NOMO-1 treated with dmso at 0.1 percent for 144 hours (cell line): ENCODE measurements at regions not wholly inside any gene's neighbourhood (a gene's known extent, or its start where the extent isn't known, plus 50 kb on each side); places are given as distances from the start of the nearest gene placed in this dataset.
"Not testable (repeated sequence)": the region's sequence is repeated elsewhere in the genome, so short reads cannot be mapped to it uniquely, and the experiment has no call there.

Source experiments
- DNase-seq: peaks from one replicate; lab custom pipeline; 2025; ENCODE audit not compliant: unreplicated experiment; lab: John Stamatoyannopoulos, UW

DNA sequence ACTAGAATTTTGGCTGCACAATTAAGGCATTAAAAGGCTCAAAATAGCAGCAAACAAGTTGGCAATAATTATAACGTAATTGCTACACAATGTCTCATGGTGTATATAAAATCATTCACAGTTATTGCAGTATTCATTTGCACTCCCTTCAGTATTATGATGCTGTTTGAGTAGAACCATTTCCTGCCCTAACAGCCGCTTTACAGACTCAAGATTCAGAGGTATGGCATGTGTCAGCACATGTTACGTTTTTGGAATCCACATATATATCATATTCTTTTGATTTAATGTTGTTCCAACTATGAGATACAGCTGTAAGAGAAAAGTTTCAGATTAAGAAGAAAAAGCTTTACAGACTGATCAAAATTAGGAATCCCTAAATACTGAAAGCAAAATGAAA lies 56.3 kb upstream of the NCKAP5 start:
- no peak for DNase-seq

GRCh38 chr2:133627741-133628140 lies 59.5 kb upstream of the NCKAP5 start:
- no peak for DNase-seq

DNA sequence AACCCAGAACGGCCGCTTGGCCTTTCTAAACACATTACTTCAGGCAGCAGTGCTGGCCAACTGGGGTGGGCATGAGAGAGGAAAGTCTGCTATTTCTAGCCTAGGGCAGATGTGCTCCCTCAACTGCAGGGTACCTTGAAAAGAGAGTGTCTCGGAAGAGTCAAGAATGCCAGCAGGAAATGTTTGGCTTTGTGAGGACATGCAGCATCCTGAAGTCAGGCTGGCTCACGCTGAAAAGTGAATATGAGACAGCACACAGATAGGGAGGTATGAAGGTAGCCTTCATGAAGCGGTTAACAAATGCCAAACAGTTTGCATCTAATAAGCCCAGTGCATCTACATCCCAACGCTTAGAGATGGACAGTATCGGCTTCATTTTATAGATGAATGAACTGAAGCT lies 65.0 kb upstream of the NCKAP5 start:
- DNase-seq = no peak

DNA sequence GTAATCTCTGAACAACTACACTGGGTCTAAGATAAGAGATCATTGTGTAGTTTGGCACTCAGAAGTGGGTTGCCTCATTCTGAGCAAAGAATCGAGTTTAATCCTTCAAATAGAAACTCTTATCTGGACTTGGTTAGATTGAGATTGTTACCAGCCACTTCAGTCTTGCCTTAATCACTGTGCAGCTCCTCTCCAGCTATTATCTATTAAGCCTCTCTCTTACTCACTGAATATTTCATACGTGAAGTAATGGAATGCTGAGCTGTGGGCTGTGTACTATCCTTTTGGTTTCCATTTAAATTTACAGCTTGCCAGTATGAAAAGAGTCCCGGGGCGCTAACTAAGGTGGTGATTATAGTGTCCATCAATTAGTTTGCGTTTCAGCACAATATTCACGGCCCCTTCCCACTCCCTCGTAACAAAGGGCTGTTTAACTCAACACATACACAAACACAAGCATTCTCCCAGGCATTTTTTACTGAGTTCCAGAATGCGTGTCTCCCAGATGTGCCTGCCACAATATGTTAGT lies 65.7 kb upstream of the NCKAP5 start:
- DNase-seq = no peak

- no peak for DNase-seq
Observed at GRCh38 chr2:133635131-133635530, 66.9 kb upstream of the NCKAP5 start.

- no peak for DNase-seq
Observed at GRCh38 chr2:133636287-133636686, 68.0 kb upstream of the NCKAP5 start.

GRCh38 chr2:133640103-133640502 lies 71.8 kb upstream of the NCKAP5 start:
- no peak for DNase-seq

GRCh38 chr2:133641497-133641896 lies 73.2 kb upstream of the NCKAP5 start:
- no peak for DNase-seq

- DNase-seq = no peak
Observed at GRCh38 chr2:133641942-133642725, 73.9 kb upstream of the NCKAP5 start.

GRCh38 chr2:133642791-133643191 lies 74.5 kb upstream of the NCKAP5 start:
- no peak for DNase-seq

DNA sequence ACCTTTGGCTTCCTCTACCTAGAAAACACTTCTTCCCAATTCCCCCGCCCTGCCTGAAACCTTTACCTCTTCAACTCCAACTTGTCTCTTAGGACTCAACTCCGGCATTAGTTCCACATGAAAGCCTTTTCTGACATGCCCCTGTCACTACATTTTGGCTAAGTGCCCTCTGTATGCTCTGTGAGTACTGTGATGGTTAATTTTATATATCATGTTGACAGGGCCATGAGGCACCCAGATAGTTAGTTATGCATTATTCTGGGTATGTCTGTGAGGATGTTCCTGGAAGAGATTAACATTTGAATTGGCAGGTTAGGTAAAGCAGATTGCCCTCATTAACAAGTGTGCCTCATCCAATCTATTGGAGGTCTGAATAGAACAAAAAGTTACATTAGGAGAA lies 75.6 kb upstream of the NCKAP5 start:
- DNase-seq = no peak

DNA sequence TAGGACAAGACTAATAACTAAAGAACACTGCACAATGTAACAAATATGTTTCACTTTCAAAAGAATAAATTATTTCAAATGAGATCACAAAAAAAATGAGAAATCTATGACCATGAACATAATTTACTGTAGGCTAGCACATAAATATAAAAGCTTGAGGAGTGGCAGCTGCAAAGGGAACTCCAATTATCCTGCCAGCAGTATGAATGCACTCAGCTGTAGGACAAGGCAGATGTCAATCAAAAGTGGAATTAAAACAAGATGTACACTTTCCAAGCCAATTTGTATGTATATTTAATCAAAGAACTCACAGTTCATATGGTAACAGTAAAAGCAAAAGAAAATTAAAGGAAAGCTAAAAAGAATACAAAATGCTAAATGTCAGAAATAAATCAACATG lies 76.6 kb upstream of the NCKAP5 start:
- DNase-seq = no peak

DNA sequence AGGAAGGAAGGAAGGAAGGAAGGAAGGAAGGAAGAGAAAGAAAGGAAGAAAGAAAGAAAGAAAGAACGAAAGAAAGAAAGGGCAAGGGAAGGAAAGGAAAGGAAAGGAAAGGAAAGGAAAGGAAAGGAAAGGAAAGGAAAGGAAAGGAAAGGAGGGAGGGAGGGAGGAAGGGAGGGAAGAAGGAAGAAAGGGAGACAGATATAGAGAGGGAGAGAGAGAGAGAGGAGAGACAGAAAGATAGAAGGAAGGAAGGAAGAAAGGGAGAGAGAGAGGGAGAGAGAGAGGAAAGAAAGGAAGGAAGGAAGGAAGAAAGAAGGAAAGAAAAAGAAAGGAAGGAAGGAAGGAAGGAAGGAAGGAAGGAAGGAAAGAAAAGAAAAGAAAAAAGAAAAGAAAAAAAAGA lies 79.1 kb upstream of the NCKAP5 start:
- DNase-seq = not testable (repeated sequence)

- no peak for DNase-seq
Observed at GRCh38 chr2:133651861-133652260, 83.6 kb upstream of the NCKAP5 start.

- DNase-seq = no peak
Observed at GRCh38 chr2:133652398-133652797, 84.1 kb upstream of the NCKAP5 start.

GRCh38 chr2:133653056-133653455 lies 84.8 kb upstream of the NCKAP5 start:
- DNase-seq = no peak

- DNase-seq = no peak
Observed at GRCh38 chr2:133654949-133655348, 86.7 kb upstream of the NCKAP5 start.

DNA sequence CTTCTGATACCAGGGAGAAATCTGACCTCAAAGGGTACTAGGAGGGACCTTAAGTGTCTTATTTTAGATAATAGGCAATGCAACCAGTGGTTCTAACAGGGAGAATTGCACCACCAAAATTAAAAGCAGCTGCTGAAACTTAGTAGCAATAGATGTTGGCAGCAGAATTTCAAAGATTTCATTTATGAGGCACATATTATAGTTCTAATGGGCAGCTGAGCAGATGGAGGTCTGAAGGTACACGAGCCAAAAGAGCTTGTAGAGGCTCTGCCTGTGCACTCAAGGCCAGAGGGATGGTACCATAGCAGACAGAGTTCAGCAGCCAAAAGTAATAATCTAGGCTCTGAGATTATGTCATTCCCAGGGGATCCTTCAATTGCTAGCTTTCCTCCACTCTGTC lies 87.3 kb upstream of the NCKAP5 start:
- no peak for DNase-seq

GRCh38 chr2:133657591-133657990 lies 89.3 kb upstream of the NCKAP5 start:
- DNase-seq = no peak

- DNase-seq = no peak
Observed at GRCh38 chr2:133658020-133658903, 90.0 kb upstream of the NCKAP5 start.

DNA sequence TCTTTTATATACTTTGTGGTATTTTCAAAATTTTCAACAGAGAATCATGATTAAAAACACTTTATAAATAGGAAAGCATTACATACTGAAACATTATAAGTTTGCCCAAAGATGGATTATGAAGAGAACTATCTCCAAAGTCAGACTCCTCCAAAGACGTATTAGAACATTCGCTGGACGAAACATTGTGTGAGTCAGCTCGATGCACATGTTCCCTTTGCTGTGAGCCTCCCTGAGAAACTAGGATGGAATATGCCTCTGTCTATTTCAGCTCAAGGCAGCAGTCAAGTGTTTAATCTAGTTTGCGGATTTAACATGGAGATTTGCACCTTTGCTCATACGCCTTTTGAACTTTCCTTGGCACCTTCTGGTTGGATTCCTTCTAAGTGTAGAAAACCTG lies 92.2 kb upstream of the NCKAP5 start:
- DNase-seq = no peak

- DNase-seq = no peak
Observed at GRCh38 chr2:133661392-133661791, 93.1 kb upstream of the NCKAP5 start.
